Gastroesophageal sphincter (tissue), 3 donors: ENCODE measurements at regions not wholly inside any gene's neighbourhood (a gene's known extent, or its start where the extent isn't known, plus 50 kb on each side); places are given as distances from the start of the nearest gene placed in this dataset.
"Not testable (repeated sequence)": the region's sequence is repeated elsewhere in the genome, so short reads cannot be mapped to it uniquely, and the experiment has no call there.

Experiments used
- POLR2AphosphoS5 ChIP-seq: sonication (generic); formaldehyde crosslinking; IDR thresholded peaks from one replicate; pipeline ENCODE4 v1.6.1; 2017; ENCODE audit warnings: antibody characterized with exemption
- TF ChIP-seq, protein P1 (sequence below), 4 experiments: fragments of 200-600 bp in 2 of 4; fragments of 450-650 bp in 2 of 4; sonication (generic) in 1 of 4; IDR thresholded peaks; one replicate each; pipeline ENCODE4 v1.5.1; 2017 to 2019; ENCODE audit warnings: antibody characterized with exemption in 4 of 4, mild to moderate bottlenecking in 2 of 4, moderate library complexity in 2 of 4

DNA sequence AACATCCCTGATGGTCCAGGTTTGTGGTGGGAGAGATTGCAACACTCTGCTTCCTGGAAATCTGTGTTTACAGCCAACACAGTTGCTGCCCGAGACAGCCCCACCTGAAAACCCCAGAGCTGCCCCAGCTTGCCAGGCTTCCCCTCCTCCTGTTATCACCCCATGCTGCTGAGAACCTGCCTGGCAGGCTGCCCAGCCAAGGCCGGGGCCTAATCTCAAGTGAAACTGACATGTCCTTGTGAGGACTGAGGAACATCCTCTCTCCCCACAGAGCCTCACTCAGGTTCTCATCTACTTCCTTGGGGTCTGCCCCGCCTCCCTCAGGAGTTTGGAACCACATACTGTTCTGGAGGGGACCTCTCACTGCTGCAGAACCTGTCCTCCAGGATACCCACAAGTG is 358.4 kb downstream of the KCNJ18 start:
- TF ChIP-seq POLR2AphosphoS5 = not testable (repeated sequence)
- TF ChIP-seq, protein P1, sequence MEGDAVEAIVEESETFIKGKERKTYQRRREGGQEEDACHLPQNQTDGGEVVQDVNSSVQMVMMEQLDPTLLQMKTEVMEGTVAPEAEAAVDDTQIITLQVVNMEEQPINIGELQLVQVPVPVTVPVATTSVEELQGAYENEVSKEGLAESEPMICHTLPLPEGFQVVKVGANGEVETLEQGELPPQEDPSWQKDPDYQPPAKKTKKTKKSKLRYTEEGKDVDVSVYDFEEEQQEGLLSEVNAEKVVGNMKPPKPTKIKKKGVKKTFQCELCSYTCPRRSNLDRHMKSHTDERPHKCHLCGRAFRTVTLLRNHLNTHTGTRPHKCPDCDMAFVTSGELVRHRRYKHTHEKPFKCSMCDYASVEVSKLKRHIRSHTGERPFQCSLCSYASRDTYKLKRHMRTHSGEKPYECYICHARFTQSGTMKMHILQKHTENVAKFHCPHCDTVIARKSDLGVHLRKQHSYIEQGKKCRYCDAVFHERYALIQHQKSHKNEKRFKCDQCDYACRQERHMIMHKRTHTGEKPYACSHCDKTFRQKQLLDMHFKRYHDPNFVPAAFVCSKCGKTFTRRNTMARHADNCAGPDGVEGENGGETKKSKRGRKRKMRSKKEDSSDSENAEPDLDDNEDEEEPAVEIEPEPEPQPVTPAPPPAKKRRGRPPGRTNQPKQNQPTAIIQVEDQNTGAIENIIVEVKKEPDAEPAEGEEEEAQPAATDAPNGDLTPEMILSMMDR (IDR thresholded peaks at IDR 0.05) = not testable (repeated sequence)
